Stimulated activated CD8-positive, alpha-beta memory T cell treated with anti-CD3 and anti-CD28 coated beads, Interleukin-7, amount 100 ng/mL, for 24 hours (primary cell): ENCODE measurements at regions not wholly inside any gene's neighbourhood (a gene's known extent, or its start where the extent isn't known, plus 50 kb on each side); places are given as distances from the start of the nearest gene placed in this dataset.
"Not testable (repeated sequence)": the region's sequence is repeated elsewhere in the genome, so short reads cannot be mapped to it uniquely, and the experiment has no call there.

Source experiments
- DNase-seq: peaks from one replicate; pipeline ENCODE4 v3.0.0-alpha.2; 2020; ENCODE audit warnings: low read depth

GRCh38 chr10:118914629-118915028, 114.9 kb upstream of the NANOS1 start:
- DNase-seq, result no peak

DNA sequence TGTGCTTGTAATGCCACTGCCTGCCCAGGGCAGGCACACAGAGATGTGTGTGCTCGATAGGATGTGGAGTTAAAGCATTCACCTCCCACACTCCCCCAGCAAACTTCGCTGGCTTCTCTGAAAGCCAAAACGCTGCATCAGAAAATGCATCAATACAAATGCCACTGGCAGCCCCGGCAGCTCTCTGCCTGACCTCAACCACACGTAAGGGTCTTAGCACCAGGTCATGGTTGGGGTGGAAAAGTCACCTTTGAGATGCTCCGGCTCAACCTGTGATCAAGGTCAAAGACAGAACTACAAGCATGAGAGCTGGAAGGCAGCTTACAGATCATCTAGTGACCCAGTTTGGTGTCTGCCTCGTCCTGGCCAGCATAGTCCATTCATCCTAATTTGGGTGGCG, 114.4 kb upstream of the NANOS1 start:
- DNase-seq, result no peak

GRCh38 chr10:118916777-118917176, 112.7 kb upstream of the NANOS1 start:
- no peak for DNase-seq

DNA sequence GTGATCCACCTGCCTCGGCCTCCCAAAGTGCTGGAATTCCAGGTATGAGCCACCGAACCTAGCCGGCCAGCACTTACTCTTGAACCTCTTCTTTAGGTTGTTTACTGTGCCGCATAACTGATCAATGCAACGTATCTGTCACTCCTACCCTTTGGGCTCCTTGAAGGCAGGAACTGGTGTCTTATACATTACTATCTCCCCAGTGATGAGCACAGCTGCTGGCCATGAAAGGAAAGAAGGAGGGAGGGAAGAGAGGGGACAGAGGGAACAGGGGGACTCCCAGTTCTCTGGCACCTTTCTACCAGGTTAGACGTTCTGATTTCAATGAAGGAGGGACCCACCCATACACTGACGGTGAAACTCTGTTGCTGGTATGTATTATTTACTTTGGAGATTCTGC, 111.8 kb upstream of the NANOS1 start:
- no peak for DNase-seq

DNA sequence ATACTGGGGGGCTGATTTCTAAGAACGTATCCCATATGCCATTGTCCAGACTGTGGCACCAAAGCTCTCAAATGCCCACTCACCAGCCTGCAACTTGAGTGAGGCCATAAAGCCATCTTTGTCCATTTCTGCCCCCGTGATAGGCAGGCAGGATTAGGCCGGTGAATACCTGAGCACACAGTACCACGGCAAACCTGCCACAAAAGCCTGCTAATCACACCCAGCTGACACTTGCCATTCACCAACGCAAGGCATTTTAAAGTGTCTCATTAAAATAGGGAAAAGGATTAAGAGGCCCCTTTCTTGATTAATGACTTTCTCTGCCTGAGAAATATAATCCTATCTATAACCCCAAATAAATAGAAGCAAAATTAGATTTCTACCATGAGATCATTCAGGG, 111.4 kb upstream of the NANOS1 start:
- DNase-seq, result no peak

DNA sequence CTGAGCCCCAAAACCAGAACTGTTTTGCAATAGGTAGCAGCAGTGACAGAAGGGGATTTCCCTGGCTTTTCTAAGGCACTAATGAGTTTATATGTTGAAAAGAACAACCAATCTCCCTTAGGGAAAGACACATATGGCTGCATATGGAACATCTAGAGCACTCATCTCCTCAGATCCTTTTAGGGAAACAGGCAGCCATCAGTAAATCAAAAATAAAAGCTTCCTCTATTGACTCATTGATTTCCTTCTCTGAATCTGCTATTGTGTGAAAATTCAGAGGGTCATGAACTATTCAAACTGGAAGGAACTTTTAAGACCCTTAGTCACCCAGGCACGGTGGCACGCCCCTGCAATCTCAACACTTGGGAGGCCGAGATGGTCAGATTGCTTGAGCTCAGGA, 110.9 kb upstream of the NANOS1 start:
- DNase-seq, result no peak

DNA sequence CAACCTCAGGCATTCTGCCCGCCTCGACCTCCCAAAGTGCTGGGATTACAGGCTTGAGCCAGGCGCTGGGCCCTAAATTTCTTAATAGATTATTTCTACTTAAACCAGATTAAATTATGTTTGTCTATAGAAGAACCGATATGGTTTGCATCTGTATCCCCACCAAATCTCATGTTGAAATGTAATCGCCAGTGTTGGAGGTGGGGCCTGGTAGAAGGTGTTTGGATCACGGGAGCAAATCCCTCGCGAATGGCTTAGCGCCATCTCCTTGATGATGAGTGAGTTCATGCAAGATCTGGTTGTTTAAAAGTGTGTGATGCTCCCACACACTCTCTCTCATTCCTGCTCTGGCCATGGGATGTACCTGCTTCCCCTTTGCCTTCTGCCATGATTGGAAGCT, 109.3 kb upstream of the NANOS1 start:
- no peak for DNase-seq

GRCh38 chr10:118922226-118922625, 107.3 kb upstream of the NANOS1 start:
- no peak for DNase-seq

DNA sequence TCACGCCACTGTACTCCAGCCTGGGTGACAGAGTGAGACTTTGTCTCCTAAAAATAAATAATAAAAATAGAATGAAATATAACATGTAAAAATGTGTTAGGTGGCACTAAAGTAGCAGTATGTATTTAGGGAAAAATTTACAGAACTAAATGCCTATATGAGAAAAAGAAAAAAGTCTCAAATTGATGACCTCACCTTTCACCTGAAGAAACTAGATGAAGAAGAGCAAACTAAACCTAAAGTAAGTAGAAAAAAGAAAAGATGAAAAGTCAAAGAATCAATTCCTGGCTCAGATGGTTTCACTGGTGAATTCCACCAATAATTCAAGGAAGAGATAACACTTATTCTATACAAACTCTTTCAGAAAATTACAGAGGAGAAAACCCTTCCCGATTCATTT, 106.5 kb upstream of the NANOS1 start:
- DNase-seq, result no peak

- DNase-seq, result no peak
Observed at GRCh38 chr10:118924493-118924892, 105.0 kb upstream of the NANOS1 start.

DNA sequence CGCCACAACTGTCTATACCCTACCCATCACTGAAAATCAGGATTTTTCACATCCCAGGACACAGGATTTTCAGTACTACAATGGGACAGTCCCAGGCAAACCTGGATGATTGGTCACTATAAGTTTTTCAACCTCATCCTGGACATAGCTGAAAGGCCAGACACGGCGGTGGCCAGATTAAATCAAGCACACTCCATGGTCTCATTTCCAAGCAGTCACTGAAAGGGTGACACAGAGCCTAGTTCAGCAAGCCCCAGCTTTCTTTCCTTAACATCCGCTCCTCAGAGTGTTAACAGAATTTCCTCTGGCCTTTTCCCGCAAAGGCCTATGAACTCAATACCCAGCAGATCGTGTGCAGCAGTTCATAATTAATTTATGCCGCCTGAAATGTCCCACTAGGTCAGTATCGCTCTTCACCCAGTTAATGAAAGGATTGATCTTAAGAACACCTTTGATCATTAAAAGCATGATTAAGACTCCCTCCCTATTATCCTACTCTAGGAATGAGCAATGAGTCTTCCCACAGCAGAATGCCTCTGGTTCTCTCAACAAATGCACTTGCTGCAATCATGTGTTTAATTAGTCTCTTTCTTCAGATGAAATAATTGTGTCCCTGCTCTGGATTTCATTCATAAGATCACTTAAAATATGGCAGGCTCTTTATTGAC, 104.0 kb upstream of the NANOS1 start:
- no peak for DNase-seq

GRCh38 chr10:118926072-118926417, 103.5 kb upstream of the NANOS1 start:
- no peak for DNase-seq

DNA sequence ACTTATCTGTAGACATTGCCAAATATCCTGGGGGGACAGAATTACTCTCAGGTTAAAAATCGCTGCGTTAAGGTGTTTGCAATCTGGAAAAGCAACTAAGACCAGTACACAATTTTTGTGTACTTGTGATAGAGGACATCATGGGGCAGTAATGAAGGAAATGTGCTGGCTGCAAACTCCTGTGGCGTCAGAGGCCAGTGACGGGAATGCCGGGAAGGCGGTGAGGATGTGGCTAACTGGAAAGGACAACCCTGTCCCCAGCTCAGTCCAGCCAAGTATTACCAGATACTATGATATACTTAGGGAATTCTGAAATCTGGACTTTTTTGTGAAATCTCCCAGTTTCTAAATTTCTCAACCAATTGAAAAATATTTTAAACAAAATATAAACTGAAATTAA, 103.1 kb upstream of the NANOS1 start:
- DNase-seq, result no peak

DNA sequence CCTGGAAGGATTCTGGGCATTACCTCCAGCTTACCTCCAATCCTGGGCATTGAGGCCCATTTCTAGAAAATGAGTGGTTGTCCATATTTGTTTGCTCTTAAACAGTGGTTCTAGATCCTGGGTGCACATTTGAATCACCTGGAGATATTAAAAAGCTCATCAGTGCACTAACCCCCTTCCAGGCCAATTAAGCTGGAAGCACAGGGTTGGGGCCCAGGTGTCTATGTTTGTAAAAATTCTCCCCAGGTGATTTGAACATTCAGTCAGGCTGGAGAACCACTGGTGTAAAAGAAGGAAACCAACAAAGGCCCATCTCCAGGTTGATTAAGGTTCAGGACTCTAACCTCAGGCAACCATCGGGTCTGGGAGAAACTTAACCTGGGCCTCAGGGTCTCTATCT, 102.6 kb upstream of the NANOS1 start:
- DNase-seq, result no peak

DNA sequence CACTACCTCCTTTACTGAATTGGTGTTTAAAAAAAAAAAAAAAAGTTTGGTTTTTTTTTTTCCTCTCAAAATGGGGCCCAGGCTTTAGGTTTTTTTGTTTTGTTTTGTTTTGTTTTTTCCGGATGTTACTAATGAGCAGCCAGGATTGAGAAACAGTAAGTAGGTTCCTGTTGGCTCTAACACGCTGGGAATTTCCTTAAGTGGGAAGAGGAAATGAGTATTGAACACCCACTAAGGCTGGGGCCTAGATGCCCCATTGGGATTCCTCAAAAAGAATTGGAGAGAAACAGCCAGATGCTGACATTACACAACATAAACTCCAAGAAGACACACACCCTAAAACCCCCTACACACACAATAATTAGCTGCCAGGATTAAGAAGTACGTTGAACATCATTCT, 102.2 kb upstream of the NANOS1 start:
- no peak for DNase-seq

GRCh38 chr10:118930614-118931013, 98.9 kb upstream of the NANOS1 start:
- no peak for DNase-seq

GRCh38 chr10:118931436-118931835, 98.1 kb upstream of the NANOS1 start:
- no peak for DNase-seq

DNA sequence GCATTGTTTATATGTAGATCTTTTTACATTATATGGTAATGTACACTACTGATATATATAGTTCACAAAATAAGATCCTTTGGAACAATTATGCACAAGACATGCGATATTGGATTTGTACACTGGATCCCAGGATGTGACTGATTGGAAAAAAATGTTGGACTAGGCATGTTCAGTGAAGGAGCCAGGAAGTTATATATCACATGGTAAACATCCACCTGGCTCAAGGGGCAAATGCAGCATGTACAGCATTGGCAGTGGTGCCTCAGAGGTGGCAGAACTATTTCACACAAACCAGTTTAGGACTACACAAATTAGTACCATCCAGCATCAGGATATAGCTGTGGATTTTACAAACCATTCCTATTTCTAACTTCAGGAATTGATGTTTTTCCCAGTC, 97.4 kb upstream of the NANOS1 start:
- DNase-seq, result not testable (repeated sequence)

DNA sequence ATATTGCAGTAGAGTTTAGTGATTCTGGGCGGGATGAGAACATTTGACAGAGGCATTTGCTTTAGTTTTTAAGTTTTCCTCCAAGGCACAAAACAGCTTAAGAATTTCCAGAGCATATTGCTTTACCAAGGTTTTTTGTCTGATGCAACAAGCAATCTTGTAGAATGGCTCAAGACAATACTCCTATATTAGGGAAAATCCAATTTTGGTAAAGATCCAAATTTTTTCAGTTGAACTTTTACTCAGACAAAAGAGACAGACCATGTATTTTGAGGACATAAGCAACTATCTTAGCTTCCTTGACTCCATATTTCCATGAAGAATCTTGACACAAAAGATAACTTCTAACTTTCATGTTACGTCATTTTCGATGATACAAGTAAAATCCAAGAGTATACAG, 92.3 kb upstream of the NANOS1 start:
- DNase-seq, result no peak

- DNase-seq, result no peak
Observed at GRCh38 chr10:118939211-118940007, 90.1 kb upstream of the NANOS1 start.

GRCh38 chr10:118940386-118940785, 89.1 kb upstream of the NANOS1 start:
- DNase-seq, result no peak

- DNase-seq, result no peak
Observed at GRCh38 chr10:118943253-118943652, 86.3 kb upstream of the NANOS1 start.

GRCh38 chr10:118944959-118945633, 84.4 kb upstream of the NANOS1 start:
- no peak for DNase-seq
